HG02981 (cell line): ENCODE measurements at regions not wholly inside any gene's neighbourhood (a gene's known extent, or its start where the extent isn't known, plus 50 kb on each side); places are given as distances from the start of the nearest gene placed in this dataset.

Source experiments
- ATAC-seq: cut with Tn5 transposase; IDR thresholded peaks from one replicate; pipeline ENCODE4 v1.9.1; 2021; ENCODE audit warnings: mild to moderate bottlenecking, moderate library complexity; ENCODE audit not compliant: unreplicated experiment

DNA sequence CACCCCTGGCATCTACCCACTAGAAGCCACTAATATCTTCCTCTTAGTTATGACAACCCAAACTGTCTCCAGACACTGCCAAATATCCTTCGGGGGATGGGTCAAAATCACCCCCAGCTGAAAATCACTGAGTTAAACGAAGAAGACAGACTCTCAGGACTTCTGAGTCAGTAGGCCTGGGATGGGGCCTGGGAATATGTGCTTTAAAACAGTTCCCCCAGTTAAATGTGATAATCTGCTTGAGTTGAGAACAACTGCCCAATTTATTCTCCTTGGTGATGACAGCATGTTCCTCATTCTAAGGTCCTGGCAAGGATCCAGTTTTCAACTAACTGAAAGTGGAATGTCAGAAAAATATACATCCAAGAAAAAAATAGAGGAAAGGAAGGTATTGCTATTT, 52.4 kb downstream of the CBLL2 start:
- ATAC-seq = no peak

DNA sequence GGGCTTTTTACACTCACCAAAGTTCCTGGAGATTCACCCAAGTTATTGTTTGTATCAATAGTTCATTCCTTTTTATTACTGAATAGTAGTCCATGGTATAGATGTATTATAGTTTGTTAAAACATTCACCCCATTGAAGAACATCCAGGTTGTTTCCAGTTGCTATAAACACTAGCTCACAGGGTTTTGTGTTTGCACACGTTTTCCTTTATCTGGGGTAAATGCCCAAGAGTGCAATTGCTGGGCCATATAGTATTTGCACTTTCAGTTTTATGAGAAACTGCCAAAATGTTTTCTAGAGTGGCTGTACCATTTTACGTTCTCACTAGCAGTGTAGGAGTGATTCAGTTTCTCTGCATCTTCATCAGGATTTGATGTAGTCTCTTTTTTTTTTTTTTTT, 57.1 kb downstream of the CBLL2 start:
- no peak for ATAC-seq

- ATAC-seq = no peak
Observed at GRCh38 chrX:22338740-22339139, 66.0 kb downstream of the CBLL2 start.

DNA sequence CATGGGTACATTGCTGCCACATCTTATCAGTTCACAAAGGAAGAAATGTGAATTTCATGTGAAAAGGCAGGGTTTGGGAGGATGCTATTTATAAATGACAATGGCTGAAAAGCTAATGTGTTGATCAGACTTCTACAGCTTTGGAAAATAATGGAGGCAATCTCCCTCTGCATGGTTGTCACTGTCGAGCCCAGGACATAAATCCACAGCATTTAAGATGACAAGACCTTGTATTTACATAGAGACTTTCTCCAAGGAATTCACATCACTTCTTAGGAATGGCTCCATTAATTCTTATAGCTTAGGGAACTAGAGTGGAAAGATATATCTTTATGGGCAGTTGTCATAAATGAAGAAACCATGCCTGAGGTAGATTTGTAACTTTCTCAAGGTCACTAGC, 66.7 kb downstream of the CBLL2 start:
- no peak for ATAC-seq

GRCh38 chrX:22340022-22340616, 67.4 kb downstream of the CBLL2 start:
- ATAC-seq = no peak

GRCh38 chrX:22343192-22343591, 70.5 kb downstream of the CBLL2 start:
- no peak for ATAC-seq

DNA sequence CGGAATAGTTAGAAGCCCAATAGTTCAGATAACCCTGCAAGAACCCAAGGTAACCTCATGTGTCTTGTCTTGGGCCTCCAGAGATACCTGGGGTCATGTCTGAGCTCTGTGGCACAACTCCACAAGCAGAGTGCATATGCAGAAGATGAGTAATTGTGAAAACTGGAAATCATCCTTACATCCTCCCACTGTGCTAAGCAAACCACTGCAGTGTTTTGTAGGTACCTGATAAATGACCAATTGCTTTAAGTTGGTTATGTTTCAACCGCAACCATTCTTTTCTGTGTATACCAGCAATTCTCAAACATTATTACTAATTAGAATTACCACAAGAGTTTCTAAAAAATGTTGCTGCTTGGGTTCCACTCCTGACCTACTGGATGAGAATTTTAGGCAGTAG, 73.2 kb downstream of the CBLL2 start:
- ATAC-seq = peak; percentile 85

DNA sequence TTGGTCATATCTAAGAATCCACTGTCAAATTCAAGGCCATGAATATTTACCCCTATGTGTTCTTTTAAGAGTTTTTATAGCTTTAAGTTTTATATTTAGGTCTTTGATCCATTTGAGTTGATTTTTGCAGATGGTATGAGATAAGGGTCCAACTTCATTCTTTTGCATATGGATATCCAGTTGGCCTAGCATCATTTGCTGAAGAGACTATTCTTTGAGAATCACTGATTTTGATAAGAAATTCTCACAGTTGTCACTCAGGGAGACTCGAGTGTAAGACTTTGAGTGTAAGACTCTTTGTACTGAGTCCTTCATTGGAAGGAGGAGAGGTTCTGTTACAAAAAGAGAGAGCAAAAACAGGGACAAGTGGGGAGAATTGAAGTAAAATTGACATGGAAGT, 74.8 kb downstream of the CBLL2 start:
- ATAC-seq = no peak

DNA sequence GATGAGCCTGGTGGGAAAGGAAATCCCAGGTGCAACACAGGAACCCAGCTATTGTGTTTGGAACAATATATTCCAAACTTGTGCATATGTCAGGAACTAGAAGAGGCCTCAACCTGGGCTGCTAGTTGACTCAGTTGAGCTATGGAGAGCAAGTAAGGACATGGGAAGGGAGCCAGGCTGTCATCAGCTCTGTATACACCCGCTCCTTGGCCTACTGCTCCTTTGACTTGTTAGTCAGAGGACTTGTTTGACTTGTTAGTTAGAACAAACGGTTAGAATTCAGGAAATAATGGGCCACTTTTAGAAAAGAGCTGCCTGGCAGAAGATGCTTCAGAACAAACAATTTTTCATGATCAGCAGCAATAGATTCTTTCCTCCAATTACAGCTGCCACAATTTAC, 76.4 kb downstream of the CBLL2 start:
- no peak for ATAC-seq

GRCh38 chrX:22351076-22351475, 78.4 kb downstream of the CBLL2 start:
- no peak for ATAC-seq

- ATAC-seq = no peak
Observed at GRCh38 chrX:22351966-22352365, 79.3 kb downstream of the CBLL2 start.

DNA sequence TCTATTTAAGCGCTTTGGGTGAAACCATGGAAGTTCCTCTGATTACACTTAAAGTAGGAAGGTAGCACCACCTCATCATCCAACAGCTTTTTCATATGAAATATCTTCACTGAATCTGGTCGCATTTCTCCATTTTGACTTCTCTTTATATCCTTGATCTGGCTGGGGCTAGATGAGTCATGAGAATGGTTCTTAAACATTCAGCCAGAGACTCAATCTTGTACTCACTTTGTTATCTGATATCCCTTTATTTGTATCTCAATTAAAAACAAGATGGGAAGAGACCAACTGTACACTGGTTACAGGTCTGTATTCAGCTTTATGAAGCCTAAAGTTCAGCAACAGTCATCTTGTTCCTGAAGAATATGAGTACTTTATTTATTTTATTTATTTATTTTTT, 84.9 kb downstream of the CBLL2 start:
- no peak for ATAC-seq

DNA sequence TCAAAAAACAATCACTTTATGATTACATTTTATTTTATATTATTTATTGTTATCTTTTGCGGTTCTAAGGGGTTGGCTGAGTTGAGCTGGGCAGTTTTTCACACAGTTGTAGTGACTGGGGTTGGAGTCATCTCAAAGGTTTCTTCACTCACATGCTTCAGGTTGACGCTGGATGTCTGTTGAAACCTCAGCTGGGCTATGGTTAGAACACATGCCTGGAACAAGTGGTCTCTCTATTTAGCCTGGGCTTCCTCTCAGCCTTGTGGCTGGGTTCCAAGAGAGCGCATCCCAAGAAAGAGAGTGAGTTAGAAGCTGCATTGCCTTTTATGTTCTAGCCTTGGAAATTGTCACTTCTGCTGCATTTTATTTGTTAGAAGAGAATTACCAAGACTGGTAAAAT, 87.4 kb downstream of the CBLL2 start:
- ATAC-seq = no peak

GRCh38 chrX:22365460-22365859, 92.7 kb downstream of the CBLL2 start:
- no peak for ATAC-seq

GRCh38 chrX:22366166-22366702, 93.5 kb downstream of the CBLL2 start:
- no peak for ATAC-seq

GRCh38 chrX:22366906-22367305, 94.2 kb downstream of the CBLL2 start:
- no peak for ATAC-seq

GRCh38 chrX:22373094-22373493, 100.4 kb downstream of the CBLL2 start:
- ATAC-seq = no peak

- no peak for ATAC-seq
Observed at GRCh38 chrX:22373766-22374165, 101.1 kb downstream of the CBLL2 start.

DNA sequence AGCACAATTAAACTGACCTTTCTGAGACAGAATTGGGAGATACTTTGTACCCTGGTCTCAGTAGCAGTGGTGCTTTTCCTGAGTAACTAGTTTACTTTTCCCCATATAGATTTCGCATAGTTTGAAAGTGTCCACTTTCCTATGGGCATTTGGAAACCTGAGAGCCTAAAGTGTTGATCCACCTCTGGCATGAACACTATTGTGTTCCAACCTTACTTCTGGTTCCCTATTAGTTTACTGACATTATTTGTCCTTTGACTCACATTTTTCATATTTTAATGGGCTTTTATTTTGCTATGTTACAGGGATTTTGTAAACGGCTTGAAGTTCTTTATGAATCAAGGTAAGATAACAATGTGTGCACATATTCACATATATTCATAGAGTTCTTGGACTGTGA, 103.7 kb downstream of the CBLL2 start:
- no peak for ATAC-seq

GRCh38 chrX:22378296-22378695, 105.6 kb downstream of the CBLL2 start:
- no peak for ATAC-seq

- no peak for ATAC-seq
Observed at GRCh38 chrX:22383988-22384387, 111.3 kb downstream of the CBLL2 start.

GRCh38 chrX:22389556-22390179, 117.0 kb downstream of the CBLL2 start:
- no peak for ATAC-seq
